GOT3 (cell line): ENCODE measurements at regions not wholly inside any gene's neighbourhood (a gene's known extent, or its start where the extent isn't known, plus 50 kb on each side); places are given as distances from the start of the nearest gene placed in this dataset.

Source experiments
- DNase-seq: peaks from one replicate; lab custom pipeline; 2025; ENCODE audit warnings: mixed read lengths; lab: John Stamatoyannopoulos, UW

- DNase-seq, result no peak
Observed at GRCh38 chr2:180208841-180209240, 201.7 kb upstream of the CWC22 start.

- DNase-seq, result no peak
Observed at GRCh38 chr2:180205621-180206235, 198.6 kb upstream of the CWC22 start.

- peak; percentile 2 for DNase-seq
Observed at GRCh38 chr2:180203972-180204371, 196.9 kb upstream of the CWC22 start.

GRCh38 chr2:180202467-180202951 is 195.4 kb upstream of the CWC22 start:
- no peak for DNase-seq

GRCh38 chr2:180196419-180196977 is 189.4 kb upstream of the CWC22 start:
- DNase-seq, result no peak

- DNase-seq, result no peak
Observed at GRCh38 chr2:180195847-180196246, 188.8 kb upstream of the CWC22 start.

- no peak for DNase-seq
Observed at GRCh38 chr2:180191432-180192124, 184.5 kb upstream of the CWC22 start.

GRCh38 chr2:180190851-180191250 is 183.8 kb upstream of the CWC22 start:
- no peak for DNase-seq

- no peak for DNase-seq
Observed at GRCh38 chr2:180187611-180188010, 180.5 kb upstream of the CWC22 start.

- no peak for DNase-seq
Observed at GRCh38 chr2:180184506-180184905, 177.4 kb upstream of the CWC22 start.

- DNase-seq, result no peak
Observed at GRCh38 chr2:180180511-180180910, 173.4 kb upstream of the CWC22 start.

- DNase-seq, result no peak
Observed at GRCh38 chr2:180177534-180177933, 170.4 kb upstream of the CWC22 start.

GRCh38 chr2:180175736-180176135 is 168.6 kb upstream of the CWC22 start:
- no peak for DNase-seq

- DNase-seq, result no peak
Observed at GRCh38 chr2:180174580-180174979, 167.5 kb upstream of the CWC22 start.

GRCh38 chr2:180169474-180169873 is 162.4 kb upstream of the CWC22 start:
- no peak for DNase-seq

GRCh38 chr2:180161415-180161814 is 154.3 kb upstream of the CWC22 start:
- no peak for DNase-seq

- DNase-seq, result no peak
Observed at GRCh38 chr2:180159921-180160320, 152.8 kb upstream of the CWC22 start.

GRCh38 chr2:180158961-180159360 is 151.9 kb upstream of the CWC22 start:
- DNase-seq, result no peak

GRCh38 chr2:180156651-180157050 is 149.6 kb upstream of the CWC22 start:
- no peak for DNase-seq

- no peak for DNase-seq
Observed at GRCh38 chr2:180150606-180151005, 143.5 kb upstream of the CWC22 start.

- no peak for DNase-seq
Observed at GRCh38 chr2:180146541-180146940, 139.4 kb upstream of the CWC22 start.

GRCh38 chr2:180146114-180146513 is 139.0 kb upstream of the CWC22 start:
- DNase-seq, result no peak

GRCh38 chr2:180145163-180145562 is 138.1 kb upstream of the CWC22 start:
- no peak for DNase-seq
